HEK293 (cell line): ENCODE measurements at regions not wholly inside any gene's neighbourhood (a gene's known extent, or its start where the extent isn't known, plus 50 kb on each side); places are given as distances from the start of the nearest gene placed in this dataset.

Source experiments
- CTCF ChIA-PET: fragments of 350-600 bp; formaldehyde crosslinking; extraction: SDS; loops from one replicate; lab custom pipeline; 2021; ENCODE audit warnings: antibody characterized with exemption; lab: Yijun Ruan, JAX
- POLR2A ChIA-PET: fragments of 300-600 bp; formaldehyde crosslinking; extraction: SDS; loops from one replicate; lab custom pipeline; 2020; ENCODE audit warnings: antibody characterized with exemption, inconsistent platforms; lab: Yijun Ruan, JAX
- H3K27ac ChIP-seq: fragments of 200-500 bp; sonication (Bioruptor generic); 2 replicates; pipeline ENCODE4 v1.5.1; 2014; ENCODE audit warnings: low read depth, low read length, control low read depth, inconsistent platforms; ENCODE audit errors: extremely low read depth
- H3K36me3 ChIP-seq, 2 experiments: fragments of 200-500 bp in 1 of 2; sonication (Bioruptor generic) in 1 of 2; 1 replicate in 1 of 2; 2 replicates in 1 of 2; pipeline ENCODE4 v1.5.1; 2014 to 2017; ENCODE audit warnings: inconsistent platforms in 2 of 2, low read length in 2 of 2; ENCODE audit not compliant: control insufficient read depth in 2 of 2, insufficient read depth in 1 of 2
- H3K4me1 ChIP-seq: fragments of 200-500 bp; sonication (Bioruptor generic); 2 replicates; pipeline ENCODE4 v1.5.1; 2014; ENCODE audit warnings: mild to moderate bottlenecking, low read length, inconsistent platforms; ENCODE audit not compliant: control insufficient read depth, insufficient read depth
- H3K4me3 ChIP-seq: 2 replicates; pipeline ENCODE4 v1.5.1; 2011; ENCODE audit warnings: low read depth, mild to moderate bottlenecking, control low read depth, low read length, moderate library complexity
- H3K9me3 ChIP-seq: fragments of 200-500 bp; sonication (Bioruptor generic); 2 replicates; pipeline ENCODE4 v1.5.1; 2014; ENCODE audit warnings: low read depth, low read length, inconsistent platforms; ENCODE audit not compliant: control insufficient read depth, insufficient read depth
- ATF2 ChIP-seq: fragments of 450-650 bp; formaldehyde crosslinking; IDR thresholded peaks from 2 replicates; pipeline ENCODE4 v1.5.1; 2016; ENCODE audit warnings: missing biosample characterization, missing genetic modification characterization, low read depth
- INSM2 ChIP-seq: fragments of 450-650 bp; formaldehyde crosslinking; IDR thresholded peaks from 2 replicates; pipeline ENCODE4 v1.5.1; 2016; ENCODE audit warnings: missing biosample characterization, missing genetic modification characterization
- KLF16 ChIP-seq: fragments of 450-650 bp; formaldehyde crosslinking; IDR thresholded peaks from 2 replicates; pipeline ENCODE4 v1.5.1; 2017; ENCODE audit warnings: missing biosample characterization, missing genetic modification characterization
- YY1 ChIP-seq: fragments of 450-650 bp; formaldehyde crosslinking; IDR thresholded peaks from 2 replicates; pipeline ENCODE4 v1.5.1; 2018; ENCODE audit warnings: missing biosample characterization, missing genetic modification characterization
- ZBTB11 ChIP-seq: fragments of 450-650 bp; formaldehyde crosslinking; conservative IDR thresholded peaks from 2 replicates; pipeline ENCODE4 v1.5.1; 2016; ENCODE audit warnings: low read depth, missing biosample characterization, missing genetic modification characterization
- ZBTB26 ChIP-seq: fragments of 450-650 bp; formaldehyde crosslinking; optimal IDR thresholded peaks from 2 replicates; pipeline ENCODE3; 2016; ENCODE audit warnings: missing biosample characterization, mild to moderate bottlenecking, missing genetic modification characterization
- ZNF280C ChIP-seq: fragments of 450-650 bp; formaldehyde crosslinking; IDR thresholded peaks from 2 replicates; pipeline ENCODE4 v1.5.1; 2016; ENCODE audit warnings: missing biosample characterization, missing genetic modification characterization
- ZNF362 ChIP-seq: fragments of 450-650 bp; formaldehyde crosslinking; IDR thresholded peaks from 2 replicates; pipeline ENCODE4 v1.5.1; 2016; ENCODE audit warnings: missing biosample characterization, missing genetic modification characterization
- ZNF394 ChIP-seq: fragments of 450-650 bp; formaldehyde crosslinking; IDR thresholded peaks from 2 replicates; pipeline ENCODE4 v1.5.1; 2016; ENCODE audit warnings: missing biosample characterization, missing genetic modification characterization, mild to moderate bottlenecking, moderate library complexity, borderline replicate concordance
- ZNF596 ChIP-seq: fragments of 450-650 bp; IDR thresholded peaks from 2 replicates; pipeline ENCODE4 v1.5.0; 2018; ENCODE audit warnings: missing biosample characterization, mild to moderate bottlenecking, missing genetic modification characterization, moderate library complexity
- ZNF658 ChIP-seq: fragments of 450-650 bp; formaldehyde crosslinking; IDR thresholded peaks from 2 replicates; pipeline ENCODE4; 2016; ENCODE audit warnings: missing biosample characterization, missing genetic modification characterization
- ZNF768 ChIP-seq: fragments of 450-650 bp; formaldehyde crosslinking; IDR thresholded peaks from 2 replicates; pipeline ENCODE4 v1.5.1; 2018; ENCODE audit warnings: missing biosample characterization, mild to moderate bottlenecking, missing genetic modification characterization
- ZNF792 ChIP-seq: fragments of 450-650 bp; formaldehyde crosslinking; IDR thresholded peaks from 2 replicates; pipeline ENCODE4 v1.5.1; 2016; ENCODE audit warnings: missing biosample characterization, missing genetic modification characterization
- ZNF837 ChIP-seq: fragments of 450-650 bp; formaldehyde crosslinking; IDR thresholded peaks from 2 replicates; pipeline ENCODE4 v1.5.1; 2016; ENCODE audit warnings: missing biosample characterization, missing genetic modification characterization

GRCh38 chr3:17985658-17986347, 243.4 kb upstream of the TBC1D5 start (continued):
- TF ChIP-seq ZNF596 (peak; percentile 100), ZNF768 (no peak)

- Histone ChIP-seq H3K36me3 (no peaks in the 10 kb centered on the region), H3K27ac (no peak overlapping the region), H3K9me3 (no peaks in the 10 kb centered on the region), H3K4me3 (no peak overlapping the region), H3K4me1 (no peaks in the 10 kb centered on the region)
- ChIA-PET POLR2A (no interaction called here), CTCF (no interaction called here)
- no peak for TF ChIP-seq ZBTB11
- TF ChIP-seq ZNF362 (tag by site-specific recombination) = no peak
- no peak for TF ChIP-seq ATF2
- TF ChIP-seq ZNF792 = no peak
- TF ChIP-seq ZBTB26 (tag by site-specific recombination) = no peak
- TF ChIP-seq INSM2 (tag by site-specific recombination) = no peak
- no peak for TF ChIP-seq KLF16 (tag by site-specific recombination)
- no peak for TF ChIP-seq ZNF658
- no peak for TF ChIP-seq YY1
- TF ChIP-seq ZNF837 = no peak
- no peak for TF ChIP-seq ZNF280C (tag by site-specific recombination)
- TF ChIP-seq ZNF394 (tag by site-specific recombination) = no peak
These were observed 240.7 kb upstream of the TBC1D5 start for GRCh38 chr3:17983106-17983505.
